G401.6 (cell line): ENCODE measurements at regions not wholly inside any gene's neighbourhood (a gene's known extent, or its start where the extent isn't known, plus 50 kb on each side); places are given as distances from the start of the nearest gene placed in this dataset.

Experiments used
- FAIRE-seq: peaks from 2 replicates; lab custom pipeline; 2012; peaks lifted over from hg19 to GRCh38; lab: Jason Lieb, UNC

DNA sequence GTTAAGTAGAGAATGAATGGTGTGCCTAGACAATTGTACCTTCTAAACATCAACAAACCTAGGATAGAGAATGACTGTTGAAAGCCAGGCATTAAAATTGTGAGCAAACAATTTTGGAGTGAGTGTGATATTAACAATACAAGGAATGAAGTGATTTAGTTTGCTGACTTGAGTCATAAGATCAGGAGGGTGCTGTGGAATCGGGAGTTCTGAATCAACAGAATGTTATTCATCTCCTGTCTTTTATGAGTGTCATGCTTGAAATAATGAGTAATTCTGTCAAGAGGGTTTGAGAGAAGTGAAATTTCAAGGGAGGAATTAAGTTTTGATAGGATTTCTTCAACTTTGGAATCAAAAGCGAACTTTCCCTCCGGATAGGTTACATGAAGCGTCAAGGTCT, 214.4 kb upstream of the DSEL start:
- FAIRE-seq = no peak

GRCh38 chr18:67728364-67728763, 211.8 kb upstream of the DSEL start:
- FAIRE-seq = no peak

DNA sequence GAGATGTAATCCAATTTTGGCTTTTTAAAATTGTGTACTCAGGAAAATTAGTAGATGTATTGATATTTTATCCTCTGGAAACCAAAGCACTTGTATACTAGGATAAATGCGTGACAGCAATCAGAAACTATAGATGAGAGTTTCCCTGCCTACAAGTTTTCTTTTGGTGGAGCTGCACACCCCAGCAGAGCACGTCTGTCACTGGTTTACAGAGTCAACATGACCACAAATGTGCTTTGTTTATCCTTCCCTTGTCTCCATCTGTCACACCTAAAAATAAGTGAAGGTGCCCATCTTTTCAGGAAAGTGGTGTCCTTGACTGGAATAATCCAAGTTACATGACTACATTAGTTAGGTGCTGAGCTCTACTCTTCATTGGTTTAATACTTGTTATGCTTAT, 210.4 kb upstream of the DSEL start:
- FAIRE-seq = no peak

DNA sequence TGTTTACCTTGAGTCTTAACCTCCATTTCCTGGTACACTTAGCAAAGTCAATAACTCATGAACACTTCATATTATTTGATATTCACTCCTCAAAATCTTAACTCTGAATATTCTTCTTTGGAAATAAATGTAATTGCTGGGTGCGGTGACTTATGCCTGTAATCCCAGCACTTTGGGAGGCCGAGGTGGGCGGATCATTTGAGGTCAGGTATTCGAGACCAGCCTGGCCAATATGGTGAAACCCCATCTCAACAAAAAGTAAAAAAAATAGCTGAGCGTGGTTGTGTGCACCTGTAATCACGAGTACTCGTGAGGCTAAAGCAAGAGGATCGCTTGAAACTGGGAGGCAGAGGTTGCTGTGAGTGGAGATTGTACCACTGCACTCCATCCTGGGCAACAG, 201.3 kb upstream of the DSEL start:
- no peak for FAIRE-seq

DNA sequence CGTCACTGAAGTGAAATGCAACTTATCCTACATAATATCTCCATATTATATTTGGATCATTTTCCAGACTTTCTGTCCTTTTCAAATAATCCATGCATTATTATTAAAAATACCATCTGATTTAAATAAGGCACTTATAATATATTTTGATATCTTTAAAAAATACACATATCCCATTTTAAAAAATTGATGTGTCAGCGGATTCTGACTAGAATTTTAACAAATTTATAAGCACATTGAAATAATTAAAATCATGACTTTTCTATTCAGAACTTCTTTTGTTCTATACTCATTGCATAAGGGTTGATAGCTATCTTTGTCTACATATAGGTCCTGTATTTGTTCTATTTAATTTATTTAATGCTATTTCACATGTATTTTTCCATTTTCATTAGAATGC, 199.0 kb upstream of the DSEL start:
- FAIRE-seq = no peak

DNA sequence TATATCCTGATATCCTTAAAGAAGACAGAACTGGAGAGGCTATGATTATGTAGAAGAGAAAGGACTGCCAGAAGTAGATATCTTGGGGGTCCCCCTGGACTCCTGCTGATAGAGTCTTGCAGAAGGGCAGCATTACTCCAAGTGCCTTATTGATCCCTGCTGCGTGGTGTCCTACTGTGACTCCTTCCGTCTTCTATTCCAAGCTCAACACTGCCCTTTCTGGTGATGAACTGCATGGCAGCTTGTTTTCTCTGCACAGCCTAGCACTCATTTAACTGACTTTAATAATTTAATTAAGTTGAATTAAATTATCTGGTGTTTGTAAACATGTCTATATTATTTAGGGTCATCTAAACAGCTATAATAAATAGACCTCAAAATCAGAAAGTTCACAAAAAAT, 194.1 kb upstream of the DSEL start:
- FAIRE-seq = no peak

DNA sequence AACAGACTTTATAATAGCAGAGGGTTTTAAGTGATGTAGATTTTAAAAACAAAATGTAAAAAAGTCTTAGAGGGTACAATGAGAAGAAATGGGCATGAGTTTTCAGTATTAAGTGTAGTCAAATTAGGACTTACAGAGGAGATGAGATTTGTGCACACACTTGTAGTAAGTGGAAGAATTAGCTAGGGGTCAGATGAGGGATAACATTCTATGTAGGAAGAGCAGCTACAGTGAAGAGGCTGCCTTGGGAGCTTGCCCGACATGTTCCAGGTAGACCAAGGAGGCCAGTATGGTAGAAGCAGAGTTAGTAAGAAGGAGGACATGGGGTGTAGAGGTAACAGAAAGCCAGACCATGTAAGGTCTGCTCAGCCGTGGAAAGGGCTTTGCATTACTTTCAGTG, 189.2 kb upstream of the DSEL start:
- FAIRE-seq = no peak

DNA sequence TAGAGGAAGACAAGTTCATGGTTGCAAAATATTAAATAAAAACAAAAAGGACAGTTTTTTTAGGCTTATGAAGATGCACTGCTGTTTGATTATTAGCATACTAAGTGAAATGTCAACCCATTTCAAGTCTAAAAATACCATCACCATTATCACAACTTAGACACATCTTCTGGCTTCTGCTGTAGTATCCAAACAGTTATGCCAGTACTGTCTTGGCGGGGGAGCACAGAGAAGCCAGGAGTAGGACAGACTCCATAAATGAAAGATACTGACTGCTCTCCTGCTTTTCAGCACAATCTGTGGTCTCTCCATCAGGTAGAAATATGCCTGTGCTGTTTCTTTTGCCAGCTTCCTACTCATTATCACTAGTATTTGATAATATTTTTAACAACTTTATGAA, 179.2 kb upstream of the DSEL start:
- no peak for FAIRE-seq

GRCh38 chr18:67694787-67695186, 178.3 kb upstream of the DSEL start:
- no peak for FAIRE-seq

GRCh38 chr18:67692811-67693210, 176.3 kb upstream of the DSEL start:
- no peak for FAIRE-seq

DNA sequence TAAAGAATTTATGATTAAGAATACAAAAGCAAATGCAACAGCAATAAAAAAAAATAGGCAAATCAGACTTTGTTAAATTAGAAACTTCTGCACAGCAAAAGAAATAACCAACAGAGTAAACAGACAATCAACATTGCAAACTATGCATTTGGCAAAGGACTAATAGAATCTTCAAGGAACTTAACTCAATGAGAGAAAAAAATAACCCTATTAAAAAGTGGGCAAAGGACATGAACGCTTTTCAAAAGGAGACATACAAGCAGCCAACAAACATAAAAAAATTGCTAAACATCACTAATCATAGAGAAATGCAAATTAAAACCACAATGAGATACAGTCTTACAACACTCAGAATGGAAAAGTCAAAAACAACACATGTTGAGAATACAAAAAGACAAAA, 166.0 kb upstream of the DSEL start:
- FAIRE-seq = no peak

GRCh38 chr18:67677489-67677888, 161.0 kb upstream of the DSEL start:
- no peak for FAIRE-seq

DNA sequence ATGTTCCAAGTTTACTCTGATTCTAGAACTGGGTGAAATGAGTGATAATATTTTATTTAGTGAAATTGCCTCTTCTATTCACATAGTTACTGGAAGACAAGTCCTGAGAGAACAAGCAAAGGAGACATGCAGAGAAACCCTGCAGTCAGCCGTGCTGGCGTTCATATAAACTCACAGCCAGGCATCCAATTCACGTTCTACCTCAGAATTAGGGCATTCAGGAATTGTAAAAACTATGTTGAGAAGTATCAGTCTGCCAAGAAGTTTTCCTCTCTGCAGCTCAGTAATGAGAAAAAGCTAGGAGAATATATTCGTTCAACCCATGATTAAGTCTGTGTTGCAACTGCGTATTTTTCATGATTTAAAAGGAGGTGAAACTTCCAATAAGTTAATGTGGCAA, 156.2 kb upstream of the DSEL start:
- FAIRE-seq = no peak

DNA sequence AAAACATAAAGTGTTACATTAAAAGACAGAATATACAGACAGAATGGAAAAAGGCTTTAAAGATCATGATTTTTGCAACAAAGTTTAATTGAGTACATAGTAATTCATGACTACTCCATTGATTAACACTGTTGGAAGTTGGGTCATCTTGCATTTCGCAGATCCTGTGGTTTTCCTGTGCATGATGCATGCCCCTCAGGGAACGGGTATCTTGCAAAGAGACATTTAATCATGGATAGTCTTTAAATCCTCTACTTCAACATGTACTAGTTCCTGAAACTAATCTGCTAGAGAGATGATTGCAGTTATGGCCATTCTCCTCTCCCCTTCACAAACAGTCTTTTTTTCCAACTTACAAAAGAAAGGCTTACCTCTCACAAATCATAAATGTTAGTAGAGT, 155.6 kb upstream of the DSEL start:
- no peak for FAIRE-seq

- no peak for FAIRE-seq
Observed at GRCh38 chr18:67670024-67670543, 153.6 kb upstream of the DSEL start.

- FAIRE-seq = no peak
Observed at GRCh38 chr18:67665266-67665665, 148.7 kb upstream of the DSEL start.

GRCh38 chr18:67662996-67663395, 146.5 kb upstream of the DSEL start:
- FAIRE-seq = no peak

DNA sequence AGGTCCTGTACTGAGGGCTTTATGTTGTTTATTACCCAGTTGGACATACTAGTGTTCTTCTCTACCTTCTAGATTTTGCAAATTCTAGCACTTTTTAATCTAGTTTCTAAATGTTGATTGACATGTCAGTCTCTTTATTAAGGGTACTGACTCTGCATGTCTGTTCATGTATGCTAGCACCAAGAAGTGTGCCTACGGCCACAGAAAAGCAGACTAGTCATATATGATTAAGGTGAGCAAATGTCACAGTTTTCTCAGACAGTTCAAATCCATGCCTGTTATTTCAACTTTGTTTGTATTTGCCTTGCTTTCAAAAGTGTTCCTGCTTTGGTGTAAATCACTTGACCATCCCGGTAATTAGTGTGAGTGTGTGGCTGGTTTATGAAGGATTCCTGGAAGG, 145.0 kb upstream of the DSEL start:
- no peak for FAIRE-seq

GRCh38 chr18:67654101-67654500, 137.6 kb upstream of the DSEL start:
- FAIRE-seq = no peak

DNA sequence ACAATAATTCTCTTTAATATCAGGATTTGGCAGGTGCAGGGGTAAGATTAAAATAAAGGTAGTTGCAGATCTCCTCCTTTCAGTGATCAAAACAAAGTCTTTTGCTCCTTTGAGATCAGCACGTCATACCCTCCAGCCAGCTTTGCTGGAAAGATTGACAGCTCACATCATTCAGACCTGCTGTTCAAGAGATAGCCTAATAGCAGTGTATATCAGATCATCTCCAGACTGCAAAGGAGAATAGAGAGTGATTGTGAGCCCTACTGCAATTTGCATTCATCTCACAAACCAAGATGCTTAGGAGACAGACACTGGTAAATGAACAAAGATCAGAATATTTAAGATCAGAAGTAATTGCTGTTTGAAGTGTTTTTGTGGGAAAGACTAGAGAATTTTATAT, 135.8 kb upstream of the DSEL start:
- FAIRE-seq = no peak

DNA sequence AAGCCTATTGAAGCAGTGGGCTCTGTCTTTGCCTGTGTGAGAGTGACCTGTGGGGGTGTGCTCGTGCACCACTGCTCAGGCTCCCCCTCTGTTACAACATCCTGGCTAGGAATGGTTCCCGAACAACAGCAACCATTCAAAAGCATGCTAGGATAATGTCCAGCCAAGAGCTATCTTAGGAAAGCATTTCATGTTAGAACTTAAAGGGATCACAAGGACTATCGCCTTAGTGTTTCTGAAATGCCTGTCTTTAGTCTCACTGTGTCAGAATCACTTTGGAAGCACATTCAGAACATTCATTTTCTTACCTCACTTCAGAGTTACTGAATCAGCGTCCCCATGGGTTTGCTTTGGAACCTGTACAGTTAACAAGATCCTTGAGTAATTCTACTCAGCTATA, 134.9 kb upstream of the DSEL start:
- FAIRE-seq = no peak

GRCh38 chr18:67650686-67651385, 134.3 kb upstream of the DSEL start:
- FAIRE-seq = no peak

DNA sequence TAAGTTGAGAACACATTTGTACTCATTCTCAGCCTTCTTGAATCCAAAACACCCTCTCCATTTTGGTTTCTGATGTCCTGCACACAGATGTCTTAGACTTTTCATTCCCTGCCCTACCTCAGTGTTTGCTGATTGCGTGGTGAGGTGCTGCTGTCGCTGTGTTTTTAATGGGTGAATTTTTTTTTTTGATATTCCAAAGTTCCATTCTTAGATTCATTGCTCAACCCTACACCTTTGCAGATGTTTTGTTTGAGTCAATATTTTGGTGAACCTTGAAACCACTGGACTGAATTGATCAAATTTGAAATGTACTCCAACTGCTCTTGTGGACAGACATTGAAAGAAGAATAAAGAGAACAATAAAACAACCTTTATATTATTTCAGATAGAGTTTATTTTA, 130.4 kb upstream of the DSEL start:
- FAIRE-seq = no peak

- FAIRE-seq = no peak
Observed at GRCh38 chr18:67644226-67644625, 127.7 kb upstream of the DSEL start.

- no peak for FAIRE-seq
Observed at GRCh38 chr18:67639872-67640271, 123.4 kb upstream of the DSEL start.
